ENCODE measurements at regions not wholly inside any gene's neighbourhood (a gene's known extent, or its start where the extent isn't known, plus 50 kb on each side); places are given as distances from the start of the nearest gene placed in this dataset.
"Not testable (repeated sequence)": the region's sequence is repeated elsewhere in the genome, so short reads cannot be mapped to it uniquely, and the experiment has no call there.

GRCh38 chr4:26055855-26056254 is 141.8 kb downstream of the SMIM20 start:
- no peak overlapping the region for H3K4me3 Mint-ChIP-seq
- TF ChIP-seq EZH2 (IDR thresholded peaks at IDR 0.05; ENCODE audit: borderline replicate concordance, insufficient read depth, low read depth, low read length, poor library complexity, severe bottlenecking) = no peak
- no peak for TF ChIP-seq CTCF (IDR thresholded peaks at IDR 0.05)
- Histone ChIP-seq H3K36me3 (replicated peaks in 1 of 2; ENCODE audit: control extremely low read depth in 1 of 2, control insufficient read depth in 1 of 2, extremely low read depth in 1 of 2, insufficient read depth in 2 of 2, low read length in 1 of 2) (no peaks in the 10 kb centered on the region), H3K9ac (ENCODE audit: low read length) (no peak overlapping the region), H3K79me2 (ENCODE audit: control insufficient read depth, insufficient read depth, low read length) (no peaks in the 10 kb centered on the region), H3K4me3 (ENCODE audit: control extremely low read depth in 1 of 5, extremely low read depth in 1 of 5, insufficient read depth in 1 of 5, low read depth in 2 of 5, low read length in 4 of 5) (no peak overlapping the region), H3K4me1 (ENCODE audit: control insufficient read depth in 2 of 2, insufficient read depth in 2 of 2, low read length in 2 of 2) (no peaks in the 10 kb centered on the region), H2AFZ (ENCODE audit: insufficient read depth, low read depth, low read length, poor library complexity, severe bottlenecking) (no peak overlapping the region), H3K27ac (ENCODE audit: low read length in 2 of 2) (no peak overlapping the region), H3K4me2 (replicated peaks; ENCODE audit: low read depth, low read length, poor library complexity, severe bottlenecking) (no peak overlapping the region), H3K27me3 (replicated peaks in 1 of 4; ENCODE audit: control extremely low read depth in 1 of 4, control insufficient read depth in 3 of 4, insufficient read depth in 4 of 4, low read length in 3 of 4) (peaks cover 0 to 3% (median 0%) of the 10 kb centered on the region in 4 experiments), H3K9me3 (ENCODE audit: control extremely low read depth in 1 of 3, control insufficient read depth in 2 of 3, insufficient read depth in 1 of 3, low read length in 2 of 3) (peaks cover 0 to 12% (median 4%) of the 10 kb centered on the region in 3 donors), H4K20me1 (ENCODE audit: control insufficient read depth, insufficient read depth, low read length, poor library complexity, severe bottlenecking) (no peaks in the 10 kb centered on the region)
- H3K27ac Mint-ChIP-seq = no peak overlapping the region
- peaks cover 9% of the 10 kb centered on the region for H3K27me3 Mint-ChIP-seq
- POLR2A ChIA-PET = no interaction called here
- intact Hi-C loops (cut with micrococcal nuclease) = no loop called here
- WGBS (ENCODE audit: insufficient coverage) = 97% methylated on average over 5 of the region's 5 CpGs
- CTCF ChIA-PET = interaction anchor here (0.6 kb wide), 1 partner anchor 27 kb away, joined by 3 read pairs; no protein-coding TSS in a partner anchor
- ATAC-seq (ENCODE audit: low read depth) (no peak), DNase-seq (no peak)
- peaks cover 2% of the 10 kb centered on the region for H3K4me1 Mint-ChIP-seq
- peaks cover 2% of the 10 kb centered on the region for H3K9me3 Mint-ChIP-seq (ENCODE audit: insufficient read depth)

GRCh38 chr4:26056406-26056805 is 142.4 kb downstream of the SMIM20 start:
- no peaks in the 10 kb centered on the region for H4K20me1 ChIP-seq (ENCODE audit: control insufficient read depth, insufficient read depth, low read length, poor library complexity, severe bottlenecking)
- peaks cover 0 to 3% (median 0%) of the 10 kb centered on the region in 4 experiments for H3K27me3 ChIP-seq (replicated peaks in 1 of 4; ENCODE audit: control extremely low read depth in 1 of 4, control insufficient read depth in 3 of 4, insufficient read depth in 4 of 4, low read length in 3 of 4)
- H2AFZ ChIP-seq (ENCODE audit: insufficient read depth, low read depth, low read length, poor library complexity, severe bottlenecking) = no peak overlapping the region
- peaks cover 2% of the 10 kb centered on the region for H3K4me1 Mint-ChIP-seq
- peaks cover 9% of the 10 kb centered on the region for H3K27me3 Mint-ChIP-seq
- ATAC-seq (ENCODE audit: low read depth) (no peak), DNase-seq (no peak)
- no peak overlapping the region for H3K4me3 Mint-ChIP-seq
- no peak overlapping the region for H3K9ac ChIP-seq (ENCODE audit: low read length)
- 100% methylated on average over 1 of the region's 7 CpGs for WGBS (ENCODE audit: insufficient coverage)
- H3K27ac ChIP-seq (ENCODE audit: low read length in 2 of 2) = no peak overlapping the region
- intact Hi-C loops (cut with micrococcal nuclease) = no loop called here
- no peaks in the 10 kb centered on the region for H3K36me3 ChIP-seq (replicated peaks in 1 of 2; ENCODE audit: control extremely low read depth in 1 of 2, control insufficient read depth in 1 of 2, extremely low read depth in 1 of 2, insufficient read depth in 2 of 2, low read length in 1 of 2)
- H3K4me2 ChIP-seq (replicated peaks; ENCODE audit: low read depth, low read length, poor library complexity, severe bottlenecking) = no peak overlapping the region
- H3K4me3 ChIP-seq (ENCODE audit: control extremely low read depth in 1 of 5, extremely low read depth in 1 of 5, insufficient read depth in 1 of 5, low read depth in 2 of 5, low read length in 4 of 5) = no peak overlapping the region
- CTCF ChIA-PET = interaction anchor here (0.6 kb wide), 1 partner anchor 27 kb away, joined by 3 read pairs; no protein-coding TSS in a partner anchor
- POLR2A ChIA-PET = no interaction called here
- H3K27ac Mint-ChIP-seq = no peak overlapping the region
- H3K4me1 ChIP-seq (ENCODE audit: control insufficient read depth in 2 of 2, insufficient read depth in 2 of 2, low read length in 2 of 2) = no peaks in the 10 kb centered on the region
- H3K9me3 ChIP-seq (ENCODE audit: control extremely low read depth in 1 of 3, control insufficient read depth in 2 of 3, insufficient read depth in 1 of 3, low read length in 2 of 3) = peaks cover 0 to 12% (median 4%) of the 10 kb centered on the region in 3 donors
- TF ChIP-seq CTCF (IDR thresholded peaks at IDR 0.05) (no peak), EZH2 (IDR thresholded peaks at IDR 0.05; ENCODE audit: borderline replicate concordance, insufficient read depth, low read depth, low read length, poor library complexity, severe bottlenecking) (no peak)
- H3K9me3 Mint-ChIP-seq (ENCODE audit: insufficient read depth) = peaks cover 2% of the 10 kb centered on the region
- no peaks in the 10 kb centered on the region for H3K79me2 ChIP-seq (ENCODE audit: control insufficient read depth, insufficient read depth, low read length)

GRCh38 chr4:26057839-26058238 is 143.8 kb downstream of the SMIM20 start:
- not testable (repeated sequence) for H3K36me3 ChIP-seq (replicated peaks in 1 of 2; ENCODE audit: control extremely low read depth in 1 of 2, control insufficient read depth in 1 of 2, extremely low read depth in 1 of 2, insufficient read depth in 2 of 2, low read length in 1 of 2); ATAC-seq (ENCODE audit: low read depth)

More at GRCh38 chr4:26057839-26058238, 143.8 kb downstream of the SMIM20 start:
- H3K79me2 ChIP-seq (ENCODE audit: control insufficient read depth, insufficient read depth, low read length); H3K4me3 Mint-ChIP-seq; H3K4me1 Mint-ChIP-seq; H3K27ac Mint-ChIP-seq; H3K4me1 ChIP-seq (ENCODE audit: control insufficient read depth in 2 of 2, insufficient read depth in 2 of 2, low read length in 2 of 2); H3K27me3 Mint-ChIP-seq; POLR2A ChIA-PET; H4K20me1 ChIP-seq (ENCODE audit: control insufficient read depth, insufficient read depth, low read length, poor library complexity, severe bottlenecking); H3K4me2 ChIP-seq (replicated peaks; ENCODE audit: low read depth, low read length, poor library complexity, severe bottlenecking); H3K9ac ChIP-seq (ENCODE audit: low read length); H3K9me3 Mint-ChIP-seq (ENCODE audit: insufficient read depth); intact Hi-C loops (cut with micrococcal nuclease); H3K27ac ChIP-seq (ENCODE audit: low read length in 2 of 2); H3K27me3 ChIP-seq (replicated peaks in 1 of 4; ENCODE audit: control extremely low read depth in 1 of 4, control insufficient read depth in 3 of 4, insufficient read depth in 4 of 4, low read length in 3 of 4); DNase-seq; H3K4me3 ChIP-seq (ENCODE audit: control extremely low read depth in 1 of 5, extremely low read depth in 1 of 5, insufficient read depth in 1 of 5, low read depth in 2 of 5, low read length in 4 of 5); H2AFZ ChIP-seq (ENCODE audit: insufficient read depth, low read depth, low read length, poor library complexity, severe bottlenecking): not testable (repeated sequence)
- CTCF ChIA-PET = interaction anchor here (1.5 kb wide), 1 partner anchor 215 kb away, joined by 5 read pairs; no protein-coding TSS in a partner anchor
- no CpG with 5 or more reads among the region's 3 CpGs for WGBS (ENCODE audit: insufficient coverage)
- H3K9me3 ChIP-seq (ENCODE audit: control extremely low read depth in 1 of 3, control insufficient read depth in 2 of 3, insufficient read depth in 1 of 3, low read length in 2 of 3) = peaks cover 0 to 12% (median 4%) of the 10 kb centered on the region in 3 donors
